Osteoblast (primary cell): ENCODE measurements at regions not wholly inside any gene's neighbourhood (a gene's known extent, or its start where the extent isn't known, plus 50 kb on each side); places are given as distances from the start of the nearest gene placed in this dataset.

Source experiments
- DNase-seq: peaks from one replicate; pipeline ENCODE4 v3.0.0; 2011; ENCODE audit warnings: low spot score, mixed read lengths; ENCODE audit not compliant: insufficient read length; ENCODE audit errors: missing footprints
- H2AFZ ChIP-seq: 2 replicates; pipeline ENCODE4 v1.6.0; 2011; ENCODE audit warnings: mild to moderate bottlenecking, low read length
- H3K27ac ChIP-seq: 2 replicates; pipeline ENCODE4 v1.5.1; 2011; ENCODE audit warnings: mild to moderate bottlenecking, low read depth, low read length, moderate library complexity
- H3K27me3 ChIP-seq: 2 replicates; pipeline ENCODE4 v1.6.0; 2012; ENCODE audit warnings: mild to moderate bottlenecking, control low read depth, inconsistent platforms, low read length, moderate library complexity; ENCODE audit not compliant: insufficient read depth
- H3K36me3 ChIP-seq: 2 replicates; pipeline ENCODE4 v1.5.1; 2011; ENCODE audit warnings: mild to moderate bottlenecking, low read length, control low read depth, moderate library complexity; ENCODE audit not compliant: insufficient read depth
- H3K4me1 ChIP-seq: 2 replicates; pipeline ENCODE4 v1.5.1; 2011; ENCODE audit warnings: mild to moderate bottlenecking, low read length, control low read depth, moderate library complexity; ENCODE audit not compliant: insufficient read depth
- H3K4me2 ChIP-seq: 2 replicates; pipeline ENCODE4 v1.6.0; 2011; ENCODE audit warnings: mild to moderate bottlenecking, low read length; ENCODE audit not compliant: insufficient read depth
- H3K4me3 ChIP-seq: fragments of 200-600 bp; sonication (generic); 3 replicates; pipeline ENCODE4 v1.5.1; 2012; ENCODE audit warnings: mild to moderate bottlenecking, low read length, inconsistent platforms; ENCODE audit not compliant: insufficient read depth
- H3K79me2 ChIP-seq: 2 replicates; pipeline ENCODE4 v1.6.0; 2012; ENCODE audit warnings: mild to moderate bottlenecking, low read length, control low read depth, inconsistent platforms; ENCODE audit not compliant: insufficient read depth
- H3K9me3 ChIP-seq: 2 replicates; pipeline ENCODE4 v1.5.1; 2011; ENCODE audit warnings: low read depth, low read length, control low read depth
- H4K20me1 ChIP-seq: 2 replicates; pipeline ENCODE4 v1.6.0; 2012; ENCODE audit warnings: mild to moderate bottlenecking, low read length, control low read depth; ENCODE audit not compliant: insufficient read depth
- TF ChIP-seq, protein P1 (sequence below): IDR thresholded peaks from 2 replicates; pipeline ENCODE4 v1.5.1; 2011; ENCODE audit warnings: mild to moderate bottlenecking, low read depth, low read length, moderate library complexity; ENCODE audit errors: extremely low read depth

DNA sequence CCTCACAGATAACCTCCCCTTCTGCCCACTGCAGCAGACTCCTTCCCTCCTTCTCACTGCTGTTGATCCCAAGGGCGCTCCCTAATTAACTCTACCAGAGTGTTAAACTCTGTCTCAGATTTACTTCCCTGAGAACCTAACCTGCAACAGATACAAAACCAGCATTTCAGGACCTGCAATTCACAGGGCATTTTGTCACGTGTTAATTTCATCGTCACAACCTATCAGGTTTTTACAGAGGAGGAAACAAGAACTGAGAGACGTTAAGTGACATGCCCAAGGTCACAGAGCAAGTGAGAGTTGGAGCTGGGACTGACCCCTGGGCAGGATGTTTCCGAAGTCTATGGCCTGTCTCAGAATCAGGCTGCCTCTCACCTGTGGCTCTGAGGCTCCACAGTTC is 223.9 kb downstream of the UACA start:
- no peak overlapping the region for H2AFZ ChIP-seq
- H3K36me3 ChIP-seq = no peaks in the 10 kb centered on the region
- H3K9me3 ChIP-seq = no peaks in the 10 kb centered on the region
- H3K27me3 ChIP-seq = peaks cover 94% of the 10 kb centered on the region
- no peak overlapping the region for H3K4me2 ChIP-seq
- TF ChIP-seq, protein P1, sequence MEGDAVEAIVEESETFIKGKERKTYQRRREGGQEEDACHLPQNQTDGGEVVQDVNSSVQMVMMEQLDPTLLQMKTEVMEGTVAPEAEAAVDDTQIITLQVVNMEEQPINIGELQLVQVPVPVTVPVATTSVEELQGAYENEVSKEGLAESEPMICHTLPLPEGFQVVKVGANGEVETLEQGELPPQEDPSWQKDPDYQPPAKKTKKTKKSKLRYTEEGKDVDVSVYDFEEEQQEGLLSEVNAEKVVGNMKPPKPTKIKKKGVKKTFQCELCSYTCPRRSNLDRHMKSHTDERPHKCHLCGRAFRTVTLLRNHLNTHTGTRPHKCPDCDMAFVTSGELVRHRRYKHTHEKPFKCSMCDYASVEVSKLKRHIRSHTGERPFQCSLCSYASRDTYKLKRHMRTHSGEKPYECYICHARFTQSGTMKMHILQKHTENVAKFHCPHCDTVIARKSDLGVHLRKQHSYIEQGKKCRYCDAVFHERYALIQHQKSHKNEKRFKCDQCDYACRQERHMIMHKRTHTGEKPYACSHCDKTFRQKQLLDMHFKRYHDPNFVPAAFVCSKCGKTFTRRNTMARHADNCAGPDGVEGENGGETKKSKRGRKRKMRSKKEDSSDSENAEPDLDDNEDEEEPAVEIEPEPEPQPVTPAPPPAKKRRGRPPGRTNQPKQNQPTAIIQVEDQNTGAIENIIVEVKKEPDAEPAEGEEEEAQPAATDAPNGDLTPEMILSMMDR = no peak
- no peak for DNase-seq
- H3K27ac ChIP-seq = no peak overlapping the region
- H3K4me1 ChIP-seq = no peaks in the 10 kb centered on the region
- H3K4me3 ChIP-seq = no peak overlapping the region
- no peaks in the 10 kb centered on the region for H4K20me1 ChIP-seq
- H3K79me2 ChIP-seq = no peaks in the 10 kb centered on the region

DNA sequence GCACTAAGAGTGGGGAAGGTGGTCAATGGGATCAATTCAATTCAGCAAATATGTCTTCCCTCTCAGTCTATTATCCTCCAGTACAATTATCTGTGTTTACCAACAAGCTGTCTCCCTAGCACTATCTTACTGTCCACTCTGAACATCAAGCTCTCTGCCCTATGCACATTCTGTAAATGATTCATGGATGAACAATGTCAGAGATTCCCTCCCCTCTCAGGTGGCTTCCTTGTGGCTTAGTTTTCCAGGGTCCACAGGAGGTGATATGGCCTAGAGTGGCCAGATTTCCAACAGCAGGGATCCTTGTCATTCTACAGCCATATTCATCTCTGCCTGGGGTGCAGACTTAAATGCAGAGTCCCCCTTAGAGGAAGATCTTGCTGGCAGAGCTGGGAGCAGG is 225.1 kb downstream of the UACA start:
- no peak for DNase-seq
- TF ChIP-seq, protein P1 = no peak
- Histone ChIP-seq H3K27me3 (peaks cover 85% of the 10 kb centered on the region), H4K20me1 (no peaks in the 10 kb centered on the region), H2AFZ (no peak overlapping the region), H3K36me3 (no peaks in the 10 kb centered on the region), H3K79me2 (no peaks in the 10 kb centered on the region), H3K4me2 (no peak overlapping the region), H3K27ac (no peak overlapping the region), H3K9me3 (no peaks in the 10 kb centered on the region), H3K4me3 (no peak overlapping the region), H3K4me1 (peaks cover 8% of the 10 kb centered on the region)

DNA sequence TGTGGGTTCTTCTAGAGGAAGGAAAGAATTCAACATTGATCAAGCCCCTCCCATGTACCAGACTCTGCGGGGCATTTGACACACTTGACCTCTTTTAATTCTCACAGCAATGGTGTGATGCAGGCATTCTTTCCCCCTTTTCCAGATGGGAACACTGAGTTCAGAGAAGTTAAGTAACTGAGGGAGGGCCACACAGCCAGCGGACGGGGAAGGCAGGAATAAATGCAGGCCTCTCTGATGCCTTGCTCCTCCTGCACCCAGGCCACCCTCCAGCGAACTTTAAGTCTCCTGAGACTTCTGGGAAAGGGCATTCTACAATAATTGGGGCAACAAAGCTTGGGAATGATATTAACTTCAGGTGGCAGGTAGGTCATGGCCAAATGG is 227.4 kb downstream of the UACA start:
- no peak overlapping the region for H3K27ac ChIP-seq
- no peaks in the 10 kb centered on the region for H3K36me3 ChIP-seq
- H3K4me2 ChIP-seq = no peak overlapping the region
- H3K4me1 ChIP-seq = peaks cover 8% of the 10 kb centered on the region
- H3K79me2 ChIP-seq = no peaks in the 10 kb centered on the region
- TF ChIP-seq, protein P1 = no peak
- H4K20me1 ChIP-seq = no peaks in the 10 kb centered on the region
- peaks cover 78% of the 10 kb centered on the region for H3K27me3 ChIP-seq
- no peak overlapping the region for H2AFZ ChIP-seq
- no peaks in the 10 kb centered on the region for H3K9me3 ChIP-seq
- DNase-seq = no peak
- no peak overlapping the region for H3K4me3 ChIP-seq

DNA sequence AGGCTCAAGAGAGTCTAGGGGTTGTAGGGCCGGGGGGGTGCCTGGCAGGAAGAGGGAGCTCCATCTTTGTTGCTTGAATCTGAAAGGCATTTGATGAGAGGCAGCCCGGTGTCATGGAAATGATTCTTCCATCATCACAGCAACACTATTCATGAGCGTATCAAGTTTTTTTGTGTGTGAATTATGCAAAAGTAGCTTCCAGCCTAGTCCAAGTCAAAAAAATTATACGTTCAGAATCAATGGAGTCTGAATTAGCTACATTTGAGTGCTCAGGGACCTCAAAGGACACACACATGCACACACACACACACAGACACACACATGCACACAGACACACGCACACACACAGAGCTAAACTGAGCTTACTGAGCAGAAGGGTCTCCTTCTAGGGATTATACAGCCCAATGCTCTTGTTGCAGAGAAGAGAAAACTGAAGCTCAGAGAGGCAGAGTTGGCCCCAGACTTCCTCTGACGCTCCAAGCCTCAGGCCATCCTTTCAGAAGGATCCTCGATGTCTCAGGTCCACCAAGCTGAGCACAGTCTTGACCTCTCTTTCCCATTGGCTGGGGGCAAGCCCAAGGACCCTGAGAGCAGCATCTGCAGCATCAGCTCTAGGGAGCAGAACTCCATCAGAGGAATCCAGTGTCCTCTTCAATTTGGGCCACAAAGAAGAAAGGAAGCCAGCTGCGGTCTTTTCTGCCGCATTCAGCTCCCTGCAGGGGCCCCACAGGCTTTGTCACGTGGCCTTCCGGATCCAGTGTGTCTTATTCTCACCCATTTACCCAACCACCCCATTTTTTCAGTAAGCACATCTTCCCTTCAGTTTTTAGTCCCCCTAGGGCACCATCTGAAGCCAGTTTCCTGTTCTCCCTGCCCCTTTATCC is 228.0 kb downstream of the UACA start:
- no peak overlapping the region for H3K4me2 ChIP-seq
- peaks cover 78% of the 10 kb centered on the region for H3K27me3 ChIP-seq
- no peaks in the 10 kb centered on the region for H3K36me3 ChIP-seq
- DNase-seq = no peak
- no peak overlapping the region for H3K27ac ChIP-seq
- no peak overlapping the region for H3K4me3 ChIP-seq
- H3K9me3 ChIP-seq = no peaks in the 10 kb centered on the region
- H4K20me1 ChIP-seq = no peaks in the 10 kb centered on the region
- H3K79me2 ChIP-seq = no peaks in the 10 kb centered on the region
- no peak overlapping the region for H2AFZ ChIP-seq
- H3K4me1 ChIP-seq = peaks cover 8% of the 10 kb centered on the region
- TF ChIP-seq, protein P1 = no peak
